HG03521 (cell line): ENCODE measurements at regions not wholly inside any gene's neighbourhood (a gene's known extent, or its start where the extent isn't known, plus 50 kb on each side); places are given as distances from the start of the nearest gene placed in this dataset.

Experiments
- ATAC-seq: cut with Tn5 transposase; IDR thresholded peaks from one replicate; pipeline ENCODE4 v1.9.1; 2021; ENCODE audit warnings: mild to moderate bottlenecking, moderate library complexity; ENCODE audit not compliant: unreplicated experiment

GRCh38 chr2:16006537-16007166, 66.3 kb downstream of the MYCN start:
- ATAC-seq, result no peak

- no peak for ATAC-seq
Measured at GRCh38 chr2:16005816-16006536, 65.6 kb downstream of the MYCN start.

GRCh38 chr2:16005389-16005788, 65.0 kb downstream of the MYCN start:
- no peak for ATAC-seq

- ATAC-seq, result no peak
Measured at GRCh38 chr2:16003809-16004208, 63.5 kb downstream of the MYCN start.

GRCh38 chr2:16003152-16003551, 62.8 kb downstream of the MYCN start:
- ATAC-seq, result no peak

- ATAC-seq, result no peak
Measured at GRCh38 chr2:16002575-16002974, 62.2 kb downstream of the MYCN start.

- no peak for ATAC-seq
Measured at GRCh38 chr2:16002144-16002543, 61.8 kb downstream of the MYCN start.

DNA sequence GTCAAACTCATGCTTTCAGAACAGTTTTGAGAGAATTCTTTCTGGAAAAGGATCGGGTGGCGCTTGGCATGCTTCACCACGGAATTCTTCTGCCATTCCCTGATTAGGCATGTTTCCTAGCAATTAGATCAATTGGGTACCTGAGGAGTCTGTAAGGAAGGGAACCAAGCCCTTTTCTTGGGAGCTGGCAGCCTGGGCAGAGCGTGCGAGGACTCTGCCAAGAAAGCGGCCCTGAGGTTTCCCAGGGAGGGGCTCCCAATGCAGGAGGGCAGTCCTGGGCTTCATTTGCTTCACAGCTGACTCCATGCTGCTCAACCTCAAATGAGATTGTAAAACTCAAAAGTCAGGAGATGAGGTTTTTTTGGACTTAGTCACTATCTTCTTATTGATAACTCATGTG, 60.3 kb downstream of the MYCN start:
- ATAC-seq, result no peak

GRCh38 chr2:15999596-16000469, 59.5 kb downstream of the MYCN start:
- ATAC-seq, result no peak

- no peak for ATAC-seq
Measured at GRCh38 chr2:15997728-15998280, 57.5 kb downstream of the MYCN start.

DNA sequence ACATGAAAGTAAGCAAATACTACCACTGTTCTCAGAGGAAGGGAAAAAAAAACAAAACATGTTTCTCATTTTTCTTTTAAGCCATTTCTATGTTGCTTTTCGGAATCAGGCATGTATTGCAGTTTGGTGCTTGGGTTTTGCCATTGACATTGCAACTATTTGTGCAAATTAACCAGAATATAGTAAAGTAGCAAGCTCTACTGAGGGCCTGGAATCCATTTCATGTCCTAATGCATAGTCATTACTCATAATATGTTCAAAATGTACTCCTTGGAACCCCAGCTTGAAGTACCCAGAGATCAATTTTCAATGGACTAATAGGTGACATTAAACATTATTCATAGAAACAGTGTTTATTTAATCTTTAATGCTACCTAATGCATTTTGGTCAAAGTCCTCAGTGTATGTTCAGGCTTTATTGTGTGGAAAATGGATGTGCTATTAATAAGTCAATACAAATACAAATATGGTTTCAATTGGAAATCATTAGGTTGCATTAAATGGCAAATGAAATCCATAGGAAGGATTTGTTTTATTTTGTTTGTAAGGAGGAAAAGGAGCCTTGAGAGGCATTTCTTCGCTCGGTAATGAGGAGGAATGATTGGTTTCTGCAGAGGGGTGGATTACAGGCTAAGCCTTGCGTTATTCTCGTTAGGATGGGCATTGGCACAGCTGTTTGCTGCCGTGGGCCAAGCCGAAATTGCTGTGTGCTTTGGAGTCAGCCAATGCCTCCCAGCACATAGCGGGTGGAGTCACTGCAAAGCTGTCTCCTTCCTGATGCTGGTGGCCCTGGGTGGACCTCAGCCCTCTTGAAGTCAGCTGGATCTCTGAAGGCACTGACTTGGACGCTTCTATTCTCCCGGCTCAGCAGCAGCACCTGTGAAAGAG, 56.4 kb downstream of the MYCN start:
- ATAC-seq, result no peak
